MM.1S (cell line): ENCODE measurements at regions not wholly inside any gene's neighbourhood (a gene's known extent, or its start where the extent isn't known, plus 50 kb on each side); places are given as distances from the start of the nearest gene placed in this dataset.

Experiments
- DNase-seq: peaks from one replicate; pipeline ENCODE4 v3.0.0-alpha.2; 2015
- H2AFZ ChIP-seq: fragments of 300-600 bp; sonication (generic); 2 replicates; pipeline ENCODE4 v1.6.0; 2016; ENCODE audit warnings: antibody characterized with exemption, low read length
- H3F3A ChIP-seq: fragments of 300-600 bp; sonication (generic); 2 replicates; pipeline ENCODE4 v1.6.1; 2016; ENCODE audit warnings: mild to moderate bottlenecking, antibody characterized with exemption, low read length, moderate library complexity, mixed read lengths; ENCODE audit not compliant: insufficient read depth
- H3K27ac ChIP-seq: fragments of 300-600 bp; sonication (generic); 2 replicates; pipeline ENCODE4 v1.5.1; 2016; ENCODE audit warnings: mild to moderate bottlenecking, low read length
- H3K27me3 ChIP-seq: fragments of 300-600 bp; sonication (generic); replicated peaks from 2 replicates; pipeline ENCODE4 v1.6.0; 2016; ENCODE audit warnings: low read length; ENCODE audit not compliant: insufficient read depth
- H3K36me3 ChIP-seq: fragments of 300-600 bp; sonication (generic); replicated peaks from 2 replicates; pipeline ENCODE4 v1.6.1; 2016; ENCODE audit warnings: mild to moderate bottlenecking, low read length, mixed read lengths; ENCODE audit not compliant: insufficient read depth
- H3K4me1 ChIP-seq: fragments of 300-600 bp; sonication (generic); 2 replicates; pipeline ENCODE4 v1.6.1; 2016; ENCODE audit warnings: low read length, mixed read lengths
- H3K4me2 ChIP-seq: fragments of 300-600 bp; sonication (generic); 2 replicates; pipeline ENCODE4 v1.6.0; 2016; ENCODE audit warnings: low read depth, low read length
- H3K4me3 ChIP-seq: fragments of 300-600 bp; sonication (generic); 2 replicates; pipeline ENCODE4 v1.5.1; 2016; ENCODE audit warnings: low read length, mixed read lengths
- H3K79me2 ChIP-seq: fragments of 300-600 bp; sonication (generic); 2 replicates; pipeline ENCODE4 v1.6.1; 2016; ENCODE audit warnings: mixed run types, low read length, mixed read lengths
- H3K9ac ChIP-seq: fragments of 300-600 bp; sonication (generic); 2 replicates; pipeline ENCODE4 v1.6.1; 2016; ENCODE audit warnings: low read length, mixed read lengths
- H3K9me2 ChIP-seq: fragments of 300-600 bp; sonication (generic); replicated peaks from 2 replicates; pipeline ENCODE4 v1.6.1; 2016; ENCODE audit warnings: mild to moderate bottlenecking, low read length, mixed read lengths; ENCODE audit not compliant: insufficient read depth
- H3K9me3 ChIP-seq: fragments of 300-600 bp; sonication (generic); replicated peaks from 2 replicates; pipeline ENCODE4 v1.6.1; 2016; ENCODE audit warnings: mild to moderate bottlenecking, low read length, mixed read lengths; ENCODE audit not compliant: insufficient read depth
- H4K20me1 ChIP-seq: fragments of 300-600 bp; sonication (generic); 2 replicates; pipeline ENCODE4 v1.6.1; 2016; ENCODE audit warnings: mild to moderate bottlenecking, low read length, moderate library complexity, mixed read lengths; ENCODE audit not compliant: insufficient read depth
- CTCF ChIP-seq: fragments of 300-600 bp; sonication (generic); IDR thresholded peaks from 2 replicates; pipeline ENCODE4 v1.5.1; 2016; ENCODE audit warnings: antibody characterized with exemption, low read length, mixed read lengths
- EZH2 ChIP-seq: fragments of 300-600 bp; sonication (generic); optimal IDR thresholded peaks from 2 replicates; pipeline ENCODE3; 2017; ENCODE audit warnings: low read depth, mild to moderate bottlenecking, antibody characterized with exemption, low read length, mixed read lengths
- EZH2phosphoT487 ChIP-seq: fragments of 300-600 bp; sonication (generic); IDR thresholded peaks from 2 replicates; pipeline ENCODE4 v1.6.1; 2018; ENCODE audit warnings: antibody characterized with exemption, low read length

GRCh38 chr15:27675571-27675970 is 423.5 kb downstream of the OCA2 start:
- H3K4me2 ChIP-seq: no peak overlapping the region
- H4K20me1 ChIP-seq: no peaks in the 10 kb centered on the region
- H3K4me3 ChIP-seq: no peak overlapping the region
- no peak for DNase-seq
- H3F3A ChIP-seq: no peaks in the 10 kb centered on the region
- H3K27me3 ChIP-seq: no peaks in the 10 kb centered on the region
- H3K36me3 ChIP-seq: no peaks in the 10 kb centered on the region
- no peaks in the 10 kb centered on the region for H3K4me1 ChIP-seq
- TF ChIP-seq CTCF (no peak), EZH2 (no peak), EZH2phosphoT487 (no peak)
- H2AFZ ChIP-seq: no peak overlapping the region
- no peak overlapping the region for H3K9ac ChIP-seq
- H3K79me2 ChIP-seq: no peaks in the 10 kb centered on the region
- no peaks in the 10 kb centered on the region for H3K9me3 ChIP-seq
- H3K9me2 ChIP-seq: no peaks in the 10 kb centered on the region
- H3K27ac ChIP-seq: no peak overlapping the region

- Histone ChIP-seq H3K27ac (no peak overlapping the region), H3K4me2 (no peak overlapping the region), H3K4me1 (no peaks in the 10 kb centered on the region), H3K36me3 (no peaks in the 10 kb centered on the region), H3K4me3 (no peak overlapping the region), H3F3A (no peaks in the 10 kb centered on the region), H3K27me3 (no peaks in the 10 kb centered on the region), H3K9me2 (no peaks in the 10 kb centered on the region), H4K20me1 (no peaks in the 10 kb centered on the region), H3K9me3 (no peaks in the 10 kb centered on the region), H3K9ac (no peak overlapping the region), H3K79me2 (no peaks in the 10 kb centered on the region), H2AFZ (no peak overlapping the region)
- DNase-seq: no peak
- TF ChIP-seq EZH2 (no peak), CTCF (no peak), EZH2phosphoT487 (no peak)
These were observed 424.3 kb downstream of the OCA2 start for GRCh38 chr15:27674826-27675225.

- no peak overlapping the region for H2AFZ ChIP-seq
- no peak for TF ChIP-seq EZH2phosphoT487
- no peak for TF ChIP-seq CTCF
- no peak for TF ChIP-seq EZH2
These were observed 425.2 kb downstream of the OCA2 start for GRCh38 chr15:27673766-27674445.

More at GRCh38 chr15:27673766-27674445, 425.2 kb downstream of the OCA2 start:
- H3K27ac ChIP-seq: no peak overlapping the region
- no peak overlapping the region for H3K4me2 ChIP-seq
- H3K4me1 ChIP-seq: no peaks in the 10 kb centered on the region
- H3K9me3 ChIP-seq: no peaks in the 10 kb centered on the region
- no peaks in the 10 kb centered on the region for H3K27me3 ChIP-seq
- no peak overlapping the region for H3K9ac ChIP-seq
- no peaks in the 10 kb centered on the region for H3F3A ChIP-seq
- no peaks in the 10 kb centered on the region for H4K20me1 ChIP-seq
- H3K9me2 ChIP-seq: no peaks in the 10 kb centered on the region
- no peaks in the 10 kb centered on the region for H3K79me2 ChIP-seq
- DNase-seq: no peak
- no peaks in the 10 kb centered on the region for H3K36me3 ChIP-seq
- H3K4me3 ChIP-seq: no peak overlapping the region
